Hypothalamus (tissue), 51 donors: ENCODE measurements at regions not wholly inside any gene's neighbourhood (a gene's known extent, or its start where the extent isn't known, plus 50 kb on each side); places are given as distances from the start of the nearest gene placed in this dataset.
A peak's percentile ranks its signal among the peaks of the same experiment; 100 is the strongest.

Experiments used
- DNase-seq, 51 donors: peaks; one replicate each; lab custom pipeline; 2025; lab: John Stamatoyannopoulos, UW

- DNase-seq, result no peak
Measured at GRCh38 chr20:24116611-24117010, 128.0 kb upstream of the GGTLC1 start.

GRCh38 chr20:24112360-24112759, 123.8 kb upstream of the GGTLC1 start:
- no peak for DNase-seq

DNA sequence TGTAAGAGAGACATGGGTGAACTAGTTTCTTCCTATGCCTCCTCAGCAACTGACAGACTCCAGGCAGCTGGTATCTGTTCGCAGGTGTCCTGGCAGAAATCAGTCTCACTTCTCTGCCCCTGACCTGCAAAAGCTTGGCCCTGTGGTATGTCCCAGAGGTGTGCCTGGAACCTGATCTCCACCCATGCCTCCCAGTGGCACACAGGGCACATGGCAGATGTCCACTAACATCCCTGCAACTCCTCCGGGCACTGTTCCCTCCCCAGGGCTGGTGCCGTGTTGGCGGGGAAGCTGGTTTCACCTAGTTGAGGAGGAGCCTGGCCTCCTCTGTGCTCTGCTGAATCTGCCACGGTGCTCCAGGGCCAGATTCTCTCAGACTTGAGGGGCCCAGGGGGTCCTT, 123.3 kb upstream of the GGTLC1 start:
- DNase-seq, result no peak

DNA sequence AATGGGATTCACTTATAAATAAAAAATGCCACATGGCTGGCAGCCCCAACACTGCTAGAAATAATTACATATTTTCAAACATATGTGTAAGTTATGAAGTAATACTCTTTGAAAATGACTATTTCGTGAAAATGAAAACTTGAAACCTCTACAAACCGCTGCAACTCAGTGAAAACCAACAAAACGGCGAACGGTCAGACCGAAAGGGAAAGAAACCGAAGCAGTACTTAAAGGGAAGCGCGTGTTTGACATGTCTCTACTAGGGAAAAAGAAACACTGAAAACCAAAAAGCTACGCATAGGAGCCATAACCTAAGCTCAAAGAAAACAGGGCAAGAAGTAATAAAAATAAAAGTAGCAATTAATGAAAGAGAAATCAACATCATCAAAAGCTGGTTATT, 121.0 kb upstream of the GGTLC1 start:
- DNase-seq, result no peak

DNA sequence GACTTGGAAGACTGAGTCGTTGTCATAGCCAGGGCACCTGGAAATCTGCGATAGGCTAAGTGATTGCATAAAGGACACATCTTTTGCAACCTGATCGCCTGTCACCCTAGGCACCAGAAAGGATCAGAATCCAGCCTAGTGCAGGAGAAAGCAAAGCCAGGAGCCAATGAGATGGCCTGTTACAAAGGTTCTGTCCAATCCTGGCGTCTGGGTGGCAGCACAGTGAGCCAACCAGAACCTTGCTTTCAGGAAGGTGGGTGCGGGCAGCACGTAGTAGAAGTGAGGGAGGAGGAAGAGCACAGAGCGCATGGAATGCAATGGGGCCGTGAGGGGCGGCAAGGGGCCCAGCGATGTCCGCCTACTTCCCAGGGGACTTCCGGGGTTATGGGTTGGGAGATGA, 120.4 kb upstream of the GGTLC1 start:
- DNase-seq, result no peak

DNA sequence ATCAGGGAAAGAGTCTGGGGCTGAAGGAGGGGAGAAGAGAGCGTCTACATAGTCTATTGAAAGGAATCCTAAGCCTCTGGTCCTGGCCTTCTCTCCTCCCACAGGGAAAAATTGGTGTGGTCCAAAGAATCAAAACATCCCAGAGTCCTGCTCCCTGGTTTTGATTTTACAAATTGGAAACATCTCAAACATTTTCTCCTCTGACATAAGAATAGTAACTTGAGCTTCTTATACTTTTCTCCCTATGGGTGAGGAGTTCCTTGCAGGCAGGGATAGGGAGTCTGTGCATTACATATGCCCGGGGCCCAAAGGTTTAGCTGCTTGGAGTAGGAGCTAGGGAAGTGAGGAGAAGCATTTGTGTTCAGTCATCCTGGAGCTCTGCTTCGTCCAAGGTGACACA, 120.0 kb upstream of the GGTLC1 start:
- no peak for DNase-seq

DNA sequence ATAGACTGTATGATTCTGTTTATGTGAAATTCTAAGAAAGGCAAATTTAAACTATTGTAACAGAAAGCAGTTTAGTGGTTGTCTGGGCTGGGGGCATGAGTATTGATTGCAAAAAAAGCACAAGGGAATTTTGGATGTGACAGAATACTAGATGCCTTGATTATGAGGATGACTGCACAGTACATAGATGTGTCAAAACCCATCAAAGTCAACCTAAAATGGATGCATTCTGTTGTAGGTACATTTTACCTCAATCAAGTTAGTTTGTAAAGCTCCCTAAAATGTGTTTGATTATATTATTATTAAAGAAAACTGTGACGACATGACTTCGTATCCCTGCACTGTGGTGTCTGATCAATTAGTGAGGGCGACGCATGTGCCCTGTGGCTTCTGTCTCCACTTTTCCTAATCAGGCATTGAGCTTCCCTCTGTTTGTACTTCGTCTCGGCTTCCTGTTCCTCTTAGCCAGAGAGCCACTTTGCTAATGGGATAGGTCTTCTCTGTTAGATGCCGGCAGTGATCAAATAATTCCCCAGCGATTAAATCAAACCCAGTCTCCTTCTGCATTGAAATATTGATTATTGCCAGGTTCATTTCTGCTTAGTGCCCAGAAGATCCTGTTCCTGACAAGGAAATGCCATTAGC, 118.3 kb upstream of the GGTLC1 start:
- no peak for DNase-seq

DNA sequence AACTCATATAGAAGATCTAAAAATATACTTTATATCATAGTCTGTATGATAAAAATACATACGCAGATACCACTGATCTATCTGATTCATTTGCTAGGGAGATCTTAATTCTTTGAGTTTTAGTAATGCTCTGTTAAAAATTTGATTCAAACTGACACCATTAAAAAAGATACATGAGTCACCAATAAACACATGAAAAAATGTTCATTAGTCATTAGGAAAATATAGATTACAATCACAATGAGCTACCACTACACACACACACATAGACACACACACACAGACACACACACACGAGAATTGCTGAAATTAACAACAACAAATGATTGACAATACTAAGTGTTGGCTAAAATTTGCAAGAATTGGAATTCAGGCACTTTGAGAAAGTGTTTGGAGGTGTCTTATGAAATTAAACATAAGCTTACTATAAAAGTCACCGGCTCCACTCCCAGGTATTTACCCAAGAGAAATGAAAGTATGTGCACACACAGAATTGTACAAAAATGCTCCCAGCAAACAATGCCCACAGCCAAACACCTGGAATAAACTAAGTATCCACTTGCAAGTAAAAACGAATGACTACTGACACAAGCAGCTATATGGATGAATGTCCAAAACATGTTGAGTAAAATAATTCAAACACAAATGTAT, 117.7 kb upstream of the GGTLC1 start:
- DNase-seq, result no peak

- DNase-seq, result no peak
Measured at GRCh38 chr20:24102749-24103333, 114.3 kb upstream of the GGTLC1 start.

DNA sequence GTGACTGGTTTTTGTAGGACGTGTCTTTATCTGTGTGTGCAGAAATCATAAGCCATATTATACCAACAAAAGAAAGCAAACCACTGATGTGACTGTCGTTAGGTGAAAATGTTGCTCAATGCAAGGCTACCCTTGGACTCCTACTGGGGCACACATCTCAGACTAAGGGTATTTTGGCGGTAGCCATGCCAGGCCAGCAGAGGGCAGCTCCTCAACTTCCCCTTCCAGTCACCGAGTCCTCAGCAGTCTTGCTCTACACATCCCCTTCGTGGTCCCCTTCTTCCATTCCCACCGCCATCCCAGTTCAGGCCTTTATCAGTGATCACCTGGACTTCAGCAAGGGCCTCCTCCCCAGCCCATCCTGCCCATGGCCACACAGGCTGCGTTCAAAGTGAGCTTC, 113.7 kb upstream of the GGTLC1 start:
- DNase-seq, result peak in 2 of 51 donors; percentile 2 to 7

DNA sequence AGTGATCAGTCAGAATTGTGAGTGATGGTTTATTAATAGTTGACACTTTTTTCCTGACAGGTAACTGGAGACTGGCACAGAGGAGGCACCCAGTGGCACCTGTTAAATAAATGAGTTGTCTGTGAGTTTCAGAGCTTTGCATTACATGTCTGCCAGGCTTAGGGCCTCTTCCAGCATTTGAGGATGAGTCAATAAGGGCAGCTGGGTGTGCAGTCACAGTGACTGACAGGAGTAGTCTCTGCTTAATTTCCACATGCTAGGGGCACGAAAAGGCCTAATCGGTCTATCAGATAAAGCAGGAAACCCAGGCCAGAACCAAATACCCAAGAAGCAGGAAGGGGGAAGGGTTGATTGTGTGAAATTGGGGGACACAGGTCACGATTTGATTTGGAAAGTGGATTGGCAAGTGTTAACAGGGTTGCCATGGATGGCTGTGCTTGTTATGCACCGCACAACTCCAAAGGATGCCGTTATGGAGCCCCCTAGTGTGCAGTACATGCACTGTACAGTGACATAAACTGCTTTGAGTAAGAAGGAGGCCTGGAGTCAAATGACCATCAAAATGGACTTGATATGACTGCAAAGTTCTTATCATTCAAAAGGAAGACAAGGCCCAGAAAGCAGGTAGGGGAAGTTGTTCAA, 111.9 kb upstream of the GGTLC1 start:
- peak in 16 of 51 donors; percentile 4 to 48 (median 18) for DNase-seq

DNA sequence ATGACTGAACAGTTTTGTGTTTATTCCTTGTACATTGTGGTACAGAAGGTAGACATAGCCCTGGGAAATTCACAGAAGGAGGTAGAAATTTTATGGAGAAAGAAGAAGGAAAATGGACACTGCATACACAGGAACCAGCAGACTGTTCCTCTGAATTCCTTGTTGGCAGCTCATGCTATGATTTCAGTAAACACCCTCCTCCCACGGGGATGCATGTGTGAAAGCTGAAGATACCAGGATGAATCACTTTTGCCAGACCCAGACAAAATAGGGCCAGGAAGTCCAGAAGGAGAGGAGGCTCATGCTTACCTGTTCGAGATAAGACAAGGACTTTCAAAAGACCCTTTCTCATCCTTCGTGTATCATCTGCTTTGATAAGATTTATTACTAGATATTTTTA, 110.3 kb upstream of the GGTLC1 start:
- peak in 1 of 51 donors; percentile 31 for DNase-seq

DNA sequence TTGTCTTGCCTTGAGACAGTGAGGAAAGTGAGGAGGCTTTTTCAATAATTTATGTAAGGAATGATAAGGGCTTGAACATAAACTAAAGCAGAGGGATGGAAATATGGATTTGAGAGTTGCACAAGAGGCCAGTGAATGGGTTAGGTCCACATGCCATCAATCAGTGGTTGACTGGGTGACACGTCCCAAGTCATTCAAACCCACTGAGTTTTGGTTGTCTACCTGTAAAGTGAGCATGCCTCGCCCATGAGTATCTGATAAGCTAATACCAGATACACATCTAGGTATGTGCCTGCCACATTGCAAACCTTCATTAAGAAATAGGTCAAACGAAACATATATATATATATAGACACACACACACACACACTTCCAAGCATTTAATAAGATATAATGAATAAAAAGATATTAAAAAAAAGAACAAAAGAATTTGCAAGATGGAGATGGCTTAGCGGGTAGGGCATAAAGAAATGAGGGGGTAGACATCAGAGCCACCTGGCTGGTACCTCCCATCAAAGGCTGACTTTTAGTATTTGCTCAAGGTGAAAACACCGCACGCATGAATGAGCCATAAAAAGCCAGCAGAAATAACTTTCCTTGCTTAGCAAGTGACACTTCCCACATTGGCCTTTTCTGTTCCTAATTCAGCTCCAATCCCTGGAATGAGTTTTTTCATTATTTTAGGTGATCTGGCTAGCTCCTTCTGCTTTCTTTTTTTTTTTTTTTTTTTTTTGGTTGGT, 109.1 kb upstream of the GGTLC1 start:
- DNase-seq, result no peak

DNA sequence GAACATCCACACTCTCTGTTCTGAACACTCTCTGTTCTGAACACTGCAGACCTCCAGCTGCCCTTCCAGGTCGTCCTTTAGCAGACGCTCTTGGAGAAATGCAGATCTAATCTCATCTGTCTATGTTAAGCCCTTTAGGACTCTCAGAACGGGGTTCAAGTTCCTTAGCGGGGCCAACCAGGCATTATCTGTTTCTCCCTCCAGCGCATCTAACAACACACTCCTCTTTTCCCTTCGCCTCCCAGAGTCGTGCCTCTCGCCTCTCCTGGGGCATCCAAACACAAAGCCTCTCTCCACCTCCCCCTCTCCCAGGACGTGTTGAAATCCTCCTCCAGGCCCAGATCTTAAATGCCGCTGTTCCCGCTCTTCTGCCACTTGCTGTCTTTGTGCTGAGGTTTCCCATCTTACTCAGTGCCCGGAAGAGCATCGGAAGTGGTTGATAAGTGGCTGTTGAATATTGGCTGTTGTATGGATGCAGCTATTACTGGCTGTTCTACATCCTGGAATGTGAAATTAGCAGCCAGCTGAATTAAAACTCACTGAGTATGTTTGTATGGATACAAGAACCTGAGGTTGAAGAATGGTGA, 108.4 kb upstream of the GGTLC1 start:
- no peak for DNase-seq

GRCh38 chr20:24096264-24096663, 107.7 kb upstream of the GGTLC1 start:
- no peak for DNase-seq

DNA sequence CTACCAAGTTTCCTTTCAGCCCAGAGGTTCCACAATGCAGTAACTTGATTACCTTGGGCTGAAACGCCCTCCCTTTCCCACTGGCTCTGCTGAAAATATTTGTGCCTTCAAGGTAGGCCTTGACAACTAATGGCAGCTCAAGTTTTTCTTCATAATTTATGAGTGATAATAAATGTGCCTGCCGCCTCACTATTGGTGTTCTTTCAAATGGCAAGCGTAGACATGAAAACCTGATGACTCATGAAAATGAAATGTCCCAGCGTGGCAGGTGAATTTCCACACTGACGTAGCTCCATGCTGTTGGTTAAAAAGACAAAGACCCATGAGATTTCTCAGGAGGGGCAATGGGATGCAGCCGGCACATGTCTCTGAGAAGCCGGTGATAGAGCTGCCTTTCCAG, 107.2 kb upstream of the GGTLC1 start:
- no peak for DNase-seq

- DNase-seq, result no peak
Measured at GRCh38 chr20:24095303-24095702, 106.7 kb upstream of the GGTLC1 start.

GRCh38 chr20:24089576-24089975, 101.0 kb upstream of the GGTLC1 start:
- no peak for DNase-seq

GRCh38 chr20:24086121-24086520, 97.5 kb upstream of the GGTLC1 start:
- DNase-seq, result no peak

DNA sequence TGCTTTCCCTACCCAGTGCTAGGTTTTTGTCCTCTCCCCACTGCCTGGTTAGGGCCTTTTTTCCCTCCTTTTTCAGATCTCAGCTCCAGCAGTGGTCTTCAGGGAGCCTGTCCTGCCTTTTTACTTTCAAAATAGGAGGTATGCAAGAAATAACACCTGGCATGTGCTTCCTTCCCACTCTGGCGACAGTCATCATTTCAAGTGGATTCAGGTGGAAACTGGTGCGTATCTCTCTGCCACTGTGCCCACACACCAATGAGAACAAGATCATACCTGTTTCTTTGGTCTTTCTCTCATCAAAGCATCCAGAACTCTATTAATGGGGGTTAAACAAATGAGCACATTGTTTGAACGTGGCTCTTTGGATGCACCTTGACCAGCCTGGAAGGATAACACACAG, 95.7 kb upstream of the GGTLC1 start:
- DNase-seq, result no peak

- no peak for DNase-seq
Measured at GRCh38 chr20:24081077-24081476, 92.5 kb upstream of the GGTLC1 start.
